ENCODE measurements at regions not wholly inside any gene's neighbourhood (a gene's known extent, or its start where the extent isn't known, plus 50 kb on each side); places are given as distances from the start of the nearest gene placed in this dataset.

DNA sequence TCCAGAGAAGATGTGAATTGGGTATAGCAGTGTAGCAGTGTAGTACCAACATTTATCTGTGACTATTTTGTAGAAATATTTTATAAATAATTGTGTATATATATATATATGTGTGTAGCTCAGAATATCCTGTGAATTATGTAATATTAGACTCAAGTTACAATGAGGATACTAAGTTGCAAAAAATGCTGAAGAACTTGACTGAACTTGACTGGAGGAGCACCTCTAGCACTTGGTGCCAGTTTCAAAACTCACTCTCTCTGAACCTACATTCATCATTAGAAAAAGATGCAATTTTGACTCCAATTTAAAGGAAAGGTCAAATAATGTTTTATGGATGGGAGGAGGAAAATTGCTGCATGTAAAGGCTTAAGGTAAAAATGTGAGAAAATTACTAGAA, 285.7 kb upstream of the LMO3 start:
- no peaks in the 10 kb centered on the region for H3K27me3 ChIP-seq (ENCODE audit: control insufficient read depth, insufficient read depth, low read length)
- CTCF ChIA-PET, result no interaction called here
- no peak overlapping the region for H3K4me3 ChIP-seq (ENCODE audit: low read depth, low read length)
- no peak for DNase-seq (ENCODE audit: low read depth, low spot score)
- TF ChIP-seq, protein P1, sequence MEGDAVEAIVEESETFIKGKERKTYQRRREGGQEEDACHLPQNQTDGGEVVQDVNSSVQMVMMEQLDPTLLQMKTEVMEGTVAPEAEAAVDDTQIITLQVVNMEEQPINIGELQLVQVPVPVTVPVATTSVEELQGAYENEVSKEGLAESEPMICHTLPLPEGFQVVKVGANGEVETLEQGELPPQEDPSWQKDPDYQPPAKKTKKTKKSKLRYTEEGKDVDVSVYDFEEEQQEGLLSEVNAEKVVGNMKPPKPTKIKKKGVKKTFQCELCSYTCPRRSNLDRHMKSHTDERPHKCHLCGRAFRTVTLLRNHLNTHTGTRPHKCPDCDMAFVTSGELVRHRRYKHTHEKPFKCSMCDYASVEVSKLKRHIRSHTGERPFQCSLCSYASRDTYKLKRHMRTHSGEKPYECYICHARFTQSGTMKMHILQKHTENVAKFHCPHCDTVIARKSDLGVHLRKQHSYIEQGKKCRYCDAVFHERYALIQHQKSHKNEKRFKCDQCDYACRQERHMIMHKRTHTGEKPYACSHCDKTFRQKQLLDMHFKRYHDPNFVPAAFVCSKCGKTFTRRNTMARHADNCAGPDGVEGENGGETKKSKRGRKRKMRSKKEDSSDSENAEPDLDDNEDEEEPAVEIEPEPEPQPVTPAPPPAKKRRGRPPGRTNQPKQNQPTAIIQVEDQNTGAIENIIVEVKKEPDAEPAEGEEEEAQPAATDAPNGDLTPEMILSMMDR (IDR thresholded peaks at IDR 0.05; ENCODE audit: low read depth, low read length), result no peak
- H3K27ac ChIP-seq (ENCODE audit: low read depth, low read length), result no peak overlapping the region
- H3K9me3 ChIP-seq (ENCODE audit: control insufficient read depth, insufficient read depth, low read length), result peaks cover 5% of the 10 kb centered on the region
- POLR2A ChIA-PET, result no interaction called here

DNA sequence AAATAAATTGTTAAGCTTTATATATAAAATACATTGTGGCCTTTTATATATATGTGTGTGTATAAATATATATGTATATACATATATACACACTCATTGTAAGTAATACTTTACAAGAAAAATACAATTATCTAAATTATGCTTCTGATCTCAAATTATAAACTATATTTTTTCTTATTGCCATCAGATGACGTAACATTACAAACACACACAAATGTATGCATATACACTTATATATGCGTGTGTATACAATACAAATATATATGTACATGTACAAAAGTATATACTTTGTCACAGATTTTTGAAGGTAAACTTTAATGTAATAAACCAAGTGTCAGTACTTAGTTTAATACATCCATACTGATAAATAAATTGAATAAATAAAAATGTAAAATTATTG, 278.9 kb upstream of the LMO3 start:
- H3K4me3 ChIP-seq (ENCODE audit: low read depth, low read length), result no peak overlapping the region
- H3K27me3 ChIP-seq (ENCODE audit: control insufficient read depth, insufficient read depth, low read length), result no peaks in the 10 kb centered on the region
- TF ChIP-seq, protein P1 (IDR thresholded peaks at IDR 0.05; ENCODE audit: low read depth, low read length), result no peak
- H3K27ac ChIP-seq (ENCODE audit: low read depth, low read length), result no peak overlapping the region
- ChIA-PET CTCF (no interaction called here), POLR2A (no interaction called here)
- peaks cover 4% of the 10 kb centered on the region; the same call in 1 of the 2 replicates for H3K9me3 ChIP-seq (ENCODE audit: control insufficient read depth, insufficient read depth, low read length)
- DNase-seq (ENCODE audit: low read depth, low spot score), result no peak

DNA sequence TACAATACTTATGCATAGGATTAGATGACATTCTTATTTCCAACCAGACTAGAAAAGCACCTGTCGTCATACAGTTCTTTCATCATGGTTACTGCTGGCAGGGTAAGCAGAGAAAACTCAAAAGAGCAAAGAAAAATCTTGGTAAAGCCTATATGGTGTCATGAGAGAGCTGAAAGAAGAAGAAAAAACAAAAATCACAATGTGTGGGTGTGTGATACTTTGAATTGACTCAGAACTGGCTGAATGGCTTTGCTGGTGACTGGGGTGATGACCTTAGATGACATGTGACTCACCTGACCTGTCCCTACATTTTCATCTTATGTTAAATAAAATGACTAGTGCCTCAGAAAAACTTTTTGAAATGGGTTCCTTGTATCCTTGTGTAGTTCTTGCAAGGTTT, 278.1 kb upstream of the LMO3 start:
- no peak for DNase-seq (ENCODE audit: low read depth, low spot score)
- Histone ChIP-seq H3K27me3 (ENCODE audit: control insufficient read depth, insufficient read depth, low read length) (no peaks in the 10 kb centered on the region), H3K4me3 (ENCODE audit: low read depth, low read length) (no peak overlapping the region), H3K9me3 (ENCODE audit: control insufficient read depth, insufficient read depth, low read length) (peaks cover 4% of the 10 kb centered on the region; the same call in 1 of the 2 replicates), H3K27ac (ENCODE audit: low read depth, low read length) (no peak overlapping the region)
- ChIA-PET POLR2A (no interaction called here), CTCF (no interaction called here)
- TF ChIP-seq, protein P1 (IDR thresholded peaks at IDR 0.05; ENCODE audit: low read depth, low read length), result no peak

DNA sequence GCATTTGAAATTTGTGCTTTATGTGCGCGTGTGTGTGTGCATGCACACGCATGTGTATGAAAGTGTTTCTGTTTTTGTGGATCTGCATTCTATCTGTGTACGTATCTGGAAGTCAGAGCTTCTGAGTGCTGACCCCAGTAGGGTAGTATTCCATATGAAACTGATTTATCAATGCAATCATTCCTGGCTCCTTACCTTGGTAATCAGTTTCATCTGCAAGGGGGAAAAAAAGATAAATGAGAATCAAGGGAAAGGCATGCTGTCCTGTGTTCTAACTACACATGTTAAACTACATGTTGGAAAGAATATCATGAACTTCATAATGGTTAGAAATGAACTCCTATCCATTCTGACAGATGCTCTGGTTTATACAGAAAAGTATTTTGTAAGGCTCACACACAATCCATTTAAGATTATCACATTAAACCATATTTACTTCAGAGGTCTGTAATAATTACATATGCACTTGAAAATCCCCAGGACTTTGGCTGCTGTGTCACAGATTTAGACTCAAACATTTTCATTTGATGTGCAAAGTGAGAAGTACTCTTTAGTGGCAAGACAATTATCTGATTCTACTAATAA, 276.1 kb upstream of the LMO3 start:
- H3K9me3 ChIP-seq (ENCODE audit: control insufficient read depth, insufficient read depth, low read length), result peaks cover 4% of the 10 kb centered on the region; the same call in 1 of the 2 replicates
- no peak overlapping the region for H3K4me3 ChIP-seq (ENCODE audit: low read depth, low read length)
- TF ChIP-seq, protein P1 (IDR thresholded peaks at IDR 0.05; ENCODE audit: low read depth, low read length), result no peak
- no peak overlapping the region for H3K27ac ChIP-seq (ENCODE audit: low read depth, low read length)
- no peak for DNase-seq (ENCODE audit: low read depth, low spot score)
- ChIA-PET CTCF (no interaction called here), POLR2A (no interaction called here)
- H3K27me3 ChIP-seq (ENCODE audit: control insufficient read depth, insufficient read depth, low read length), result no peaks in the 10 kb centered on the region

DNA sequence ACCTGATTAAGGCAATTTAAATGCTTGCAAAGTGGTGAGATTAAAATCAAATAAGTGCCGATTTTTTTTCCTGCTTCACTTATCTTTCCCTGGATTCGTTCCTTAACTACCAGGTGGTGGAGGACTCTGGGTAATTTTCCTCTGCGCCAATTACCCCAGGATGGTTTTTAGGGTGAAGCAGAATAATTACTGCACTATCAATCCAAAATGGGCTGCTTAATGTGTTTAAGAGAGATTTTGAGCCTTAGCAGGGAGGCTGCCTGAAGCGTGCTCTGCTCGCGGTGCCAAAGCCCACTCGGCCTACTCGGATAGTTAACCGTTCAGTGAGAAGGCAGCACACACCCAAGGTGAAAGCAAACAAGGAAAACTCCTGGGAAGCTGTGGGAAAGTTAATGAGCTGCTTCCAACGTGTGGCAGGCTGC, 274.9 kb upstream of the LMO3 start:
- TF ChIP-seq, protein P1 (IDR thresholded peaks at IDR 0.05; ENCODE audit: low read depth, low read length), result no peak
- ChIA-PET CTCF (no interaction called here), POLR2A (no interaction called here)
- no peak for DNase-seq (ENCODE audit: low read depth, low spot score)
- Histone ChIP-seq H3K9me3 (ENCODE audit: control insufficient read depth, insufficient read depth, low read length) (peaks cover 4% of the 10 kb centered on the region; the same call in 1 of the 2 replicates), H3K27me3 (ENCODE audit: control insufficient read depth, insufficient read depth, low read length) (no peaks in the 10 kb centered on the region), H3K27ac (ENCODE audit: low read depth, low read length) (no peak overlapping the region), H3K4me3 (ENCODE audit: low read depth, low read length) (no peak overlapping the region)
